Body of pancreas (tissue), 4 donors: ENCODE measurements at regions not wholly inside any gene's neighbourhood (a gene's known extent, or its start where the extent isn't known, plus 50 kb on each side); places are given as distances from the start of the nearest gene placed in this dataset.

Source experiments
- CTCF ChIP-seq, 7 experiments: fragments of 450-650 bp in 4 of 7; fragments of 200-600 bp in 3 of 7; sonication (generic) in 3 of 7; IDR thresholded peaks; one replicate each; pipeline ENCODE4 v1.5.1; 2016 to 2019; ENCODE audit warnings: antibody characterized with exemption in 7 of 7
- POLR2A ChIP-seq, 3 donors: fragments of 450-650 bp; IDR thresholded peaks; one replicate each; pipeline ENCODE4 v1.6.1; 2016; ENCODE audit warnings: antibody characterized with exemption in 3 of 3, mild to moderate bottlenecking in 2 of 3

GRCh38 chr3:30502742-30503073 is 103.7 kb upstream of the TGFBR2 start:
- no peak for TF ChIP-seq CTCF (IDR thresholded peaks at IDR 0.05)
- no peak for TF ChIP-seq POLR2A (IDR thresholded peaks at IDR 0.05)
